22Rv1 (cell line): ENCODE measurements at regions not wholly inside any gene's neighbourhood (a gene's known extent, or its start where the extent isn't known, plus 50 kb on each side); places are given as distances from the start of the nearest gene placed in this dataset.

Experiments used
- CTCF ChIP-seq: fragments of 450-650 bp; IDR thresholded peaks from 2 replicates; pipeline ENCODE4 v1.5.1; 2017; ENCODE audit warnings: mild to moderate bottlenecking
- ZFX ChIP-seq: fragments of 450-650 bp; IDR thresholded peaks from 2 replicates; pipeline ENCODE4 v1.6.1; 2017; ENCODE audit warnings: antibody characterized with exemption, borderline replicate concordance

- TF ChIP-seq CTCF (no peak), ZFX (no peak)
Measured at GRCh38 chr4:1466863-1467165, 60.6 kb upstream of the NKX1-1 start.
